GM12878 (cell line): ENCODE measurements at regions not wholly inside any gene's neighbourhood (a gene's known extent, or its start where the extent isn't known, plus 50 kb on each side); places are given as distances from the start of the nearest gene placed in this dataset.

Experiments used
- EP300 ChIP-seq, 2 experiments: fragments of 150-350 bp in 1 of 2; IDR thresholded peaks; 2 replicates each; pipeline ENCODE4 v1.6.1; 2011 to 2012; ENCODE audit warnings: low read depth in 2 of 2, low read length in 2 of 2, borderline replicate concordance in 1 of 2, improper control_type of control experiment in 1 of 2, inconsistent platforms in 1 of 2; ENCODE audit not compliant: control insufficient read depth in 1 of 2
- EZH2 ChIP-seq: IDR thresholded peaks from 2 replicates; pipeline ENCODE4 v1.6.1; 2012; ENCODE audit warnings: low read depth, mild to moderate bottlenecking, control low read depth, inconsistent platforms, low read length, borderline replicate concordance; ENCODE audit not compliant: control insufficient read depth
- PAX5 ChIP-seq: IDR thresholded peaks from 2 replicates; pipeline ENCODE4 v1.6.1; 2011; ENCODE audit warnings: low read depth, low read length, borderline replicate concordance
- POLR2AphosphoS5 ChIP-seq: IDR thresholded peaks from 2 replicates; pipeline ENCODE4 v1.6.1; 2011; ENCODE audit warnings: mild to moderate bottlenecking, low read length, inconsistent platforms
- SREBF2 ChIP-seq: IDR thresholded peaks from 2 replicates; pipeline ENCODE4 v1.6.1; 2012; ENCODE audit warnings: mild to moderate bottlenecking, low read length
- YBX1 ChIP-seq: fragments of 450-650 bp; IDR thresholded peaks from 2 replicates; pipeline ENCODE4 v1.6.1; 2016; ENCODE audit warnings: antibody characterized with exemption
- TF ChIP-seq, protein P1 (sequence below), 3 experiments: IDR thresholded peaks in 2 of 3; conservative IDR thresholded peaks in 1 of 3; 2 replicates each; pipeline ENCODE4 v1.5.1; 2011; ENCODE audit warnings: low read depth in 3 of 3, low read length in 3 of 3, mild to moderate bottlenecking in 3 of 3, control low read depth in 2 of 3, moderate library complexity in 2 of 3, inconsistent platforms in 1 of 3, mixed read lengths in 1 of 3; ENCODE audit not compliant: control insufficient read depth in 2 of 3, insufficient read depth in 1 of 3; ENCODE audit errors: extremely low read depth in 1 of 3
- TF ChIP-seq, protein P2 (sequence below): IDR thresholded peaks from 2 replicates; pipeline ENCODE4 v1.6.1; 2011; ENCODE audit warnings: low read depth, low read length, improper control_type of control experiment, borderline replicate concordance
- TF ChIP-seq, protein P3 (sequence below): IDR thresholded peaks from 2 replicates; pipeline ENCODE4 v1.6.1; 2012; ENCODE audit warnings: low read depth, low read length, improper control_type of control experiment
- TF ChIP-seq, protein P4 (sequence below): fragments of 450-650 bp; IDR thresholded peaks from 2 replicates; pipeline ENCODE4 v1.6.1; 2017; ENCODE audit warnings: mild to moderate bottlenecking, low read depth, inconsistent platforms; ENCODE audit not compliant: poor library complexity, severe bottlenecking
- TF ChIP-seq, protein P5 (sequence below): fragments of 450-650 bp; IDR thresholded peaks from 2 replicates; pipeline ENCODE4 v1.6.1; 2014; ENCODE audit warnings: mild to moderate bottlenecking
- TF ChIP-seq, protein P6 (sequence below): fragments of 450-650 bp; IDR thresholded peaks from 2 replicates; pipeline ENCODE4 v1.6.1; 2017; ENCODE audit warnings: borderline replicate concordance
- TF ChIP-seq, protein P7 (sequence below): IDR thresholded peaks from 2 replicates; pipeline ENCODE4 v1.6.1; 2011; ENCODE audit warnings: borderline replicate concordance, low read depth, mild to moderate bottlenecking, moderate library complexity, mixed read lengths, low read length; ENCODE audit not compliant: insufficient read depth; ENCODE audit errors: extremely low read length

DNA sequence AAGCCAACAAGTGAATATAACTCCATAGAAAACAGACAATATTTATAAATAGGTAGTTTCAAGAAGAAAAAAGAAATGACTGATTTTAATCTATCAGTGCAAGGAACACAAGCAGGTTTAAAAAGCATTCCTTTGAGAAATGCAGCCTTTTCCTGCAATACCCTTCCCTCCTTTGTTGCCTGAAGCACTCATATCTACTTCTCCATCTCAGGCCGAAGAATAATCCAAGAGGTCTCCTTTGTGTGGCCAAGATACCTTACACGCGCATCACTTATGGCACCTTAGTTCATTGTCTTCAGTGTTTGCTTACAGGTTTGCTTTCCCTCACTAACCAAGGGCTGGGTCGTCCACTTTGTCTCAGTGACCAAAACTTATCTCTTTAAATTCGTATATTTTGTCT, 93.0 kb downstream of the MAIP1 start:
- TF ChIP-seq EP300 (IDR thresholded peaks at IDR 0.05; ENCODE audit: borderline replicate concordance in 1 of 2, control insufficient read depth in 1 of 2, low read depth in 2 of 2, low read length in 2 of 2) (no peak), SREBF2 (no peak), POLR2AphosphoS5 (no peak), PAX5 (no peak), EZH2 (no peak), YBX1 (no peak)
- TF ChIP-seq, protein P1, sequence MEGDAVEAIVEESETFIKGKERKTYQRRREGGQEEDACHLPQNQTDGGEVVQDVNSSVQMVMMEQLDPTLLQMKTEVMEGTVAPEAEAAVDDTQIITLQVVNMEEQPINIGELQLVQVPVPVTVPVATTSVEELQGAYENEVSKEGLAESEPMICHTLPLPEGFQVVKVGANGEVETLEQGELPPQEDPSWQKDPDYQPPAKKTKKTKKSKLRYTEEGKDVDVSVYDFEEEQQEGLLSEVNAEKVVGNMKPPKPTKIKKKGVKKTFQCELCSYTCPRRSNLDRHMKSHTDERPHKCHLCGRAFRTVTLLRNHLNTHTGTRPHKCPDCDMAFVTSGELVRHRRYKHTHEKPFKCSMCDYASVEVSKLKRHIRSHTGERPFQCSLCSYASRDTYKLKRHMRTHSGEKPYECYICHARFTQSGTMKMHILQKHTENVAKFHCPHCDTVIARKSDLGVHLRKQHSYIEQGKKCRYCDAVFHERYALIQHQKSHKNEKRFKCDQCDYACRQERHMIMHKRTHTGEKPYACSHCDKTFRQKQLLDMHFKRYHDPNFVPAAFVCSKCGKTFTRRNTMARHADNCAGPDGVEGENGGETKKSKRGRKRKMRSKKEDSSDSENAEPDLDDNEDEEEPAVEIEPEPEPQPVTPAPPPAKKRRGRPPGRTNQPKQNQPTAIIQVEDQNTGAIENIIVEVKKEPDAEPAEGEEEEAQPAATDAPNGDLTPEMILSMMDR (IDR thresholded peaks at IDR 0.05 in 2 of 3, conservative IDR thresholded peaks at IDR 0.05 in 1 of 3; ENCODE audit: control insufficient read depth in 2 of 3, extremely low read depth in 1 of 3, insufficient read depth in 1 of 3, low read depth in 3 of 3, low read length in 3 of 3) = no peak
- TF ChIP-seq, protein P2, sequence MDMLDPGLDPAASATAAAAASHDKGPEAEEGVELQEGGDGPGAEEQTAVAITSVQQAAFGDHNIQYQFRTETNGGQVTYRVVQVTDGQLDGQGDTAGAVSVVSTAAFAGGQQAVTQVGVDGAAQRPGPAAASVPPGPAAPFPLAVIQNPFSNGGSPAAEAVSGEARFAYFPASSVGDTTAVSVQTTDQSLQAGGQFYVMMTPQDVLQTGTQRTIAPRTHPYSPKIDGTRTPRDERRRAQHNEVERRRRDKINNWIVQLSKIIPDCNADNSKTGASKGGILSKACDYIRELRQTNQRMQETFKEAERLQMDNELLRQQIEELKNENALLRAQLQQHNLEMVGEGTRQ = no peak
- TF ChIP-seq, protein P3, sequence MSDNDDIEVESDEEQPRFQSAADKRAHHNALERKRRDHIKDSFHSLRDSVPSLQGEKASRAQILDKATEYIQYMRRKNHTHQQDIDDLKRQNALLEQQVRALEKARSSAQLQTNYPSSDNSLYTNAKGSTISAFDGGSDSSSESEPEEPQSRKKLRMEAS = no peak
- TF ChIP-seq, protein P4, sequence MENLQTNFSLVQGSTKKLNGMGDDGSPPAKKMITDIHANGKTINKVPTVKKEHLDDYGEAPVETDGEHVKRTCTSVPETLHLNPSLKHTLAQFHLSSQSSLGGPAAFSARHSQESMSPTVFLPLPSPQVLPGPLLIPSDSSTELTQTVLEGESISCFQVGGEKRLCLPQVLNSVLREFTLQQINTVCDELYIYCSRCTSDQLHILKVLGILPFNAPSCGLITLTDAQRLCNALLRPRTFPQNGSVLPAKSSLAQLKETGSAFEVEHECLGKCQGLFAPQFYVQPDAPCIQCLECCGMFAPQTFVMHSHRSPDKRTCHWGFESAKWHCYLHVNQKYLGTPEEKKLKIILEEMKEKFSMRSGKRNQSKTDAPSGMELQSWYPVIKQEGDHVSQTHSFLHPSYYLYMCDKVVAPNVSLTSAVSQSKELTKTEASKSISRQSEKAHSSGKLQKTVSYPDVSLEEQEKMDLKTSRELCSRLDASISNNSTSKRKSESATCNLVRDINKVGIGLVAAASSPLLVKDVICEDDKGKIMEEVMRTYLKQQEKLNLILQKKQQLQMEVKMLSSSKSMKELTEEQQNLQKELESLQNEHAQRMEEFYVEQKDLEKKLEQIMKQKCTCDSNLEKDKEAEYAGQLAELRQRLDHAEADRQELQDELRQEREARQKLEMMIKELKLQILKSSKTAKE = no peak
- TF ChIP-seq, protein P5, sequence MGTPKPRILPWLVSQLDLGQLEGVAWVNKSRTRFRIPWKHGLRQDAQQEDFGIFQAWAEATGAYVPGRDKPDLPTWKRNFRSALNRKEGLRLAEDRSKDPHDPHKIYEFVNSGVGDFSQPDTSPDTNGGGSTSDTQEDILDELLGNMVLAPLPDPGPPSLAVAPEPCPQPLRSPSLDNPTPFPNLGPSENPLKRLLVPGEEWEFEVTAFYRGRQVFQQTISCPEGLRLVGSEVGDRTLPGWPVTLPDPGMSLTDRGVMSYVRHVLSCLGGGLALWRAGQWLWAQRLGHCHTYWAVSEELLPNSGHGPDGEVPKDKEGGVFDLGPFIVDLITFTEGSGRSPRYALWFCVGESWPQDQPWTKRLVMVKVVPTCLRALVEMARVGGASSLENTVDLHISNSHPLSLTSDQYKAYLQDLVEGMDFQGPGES = no peak
- TF ChIP-seq, protein P6, sequence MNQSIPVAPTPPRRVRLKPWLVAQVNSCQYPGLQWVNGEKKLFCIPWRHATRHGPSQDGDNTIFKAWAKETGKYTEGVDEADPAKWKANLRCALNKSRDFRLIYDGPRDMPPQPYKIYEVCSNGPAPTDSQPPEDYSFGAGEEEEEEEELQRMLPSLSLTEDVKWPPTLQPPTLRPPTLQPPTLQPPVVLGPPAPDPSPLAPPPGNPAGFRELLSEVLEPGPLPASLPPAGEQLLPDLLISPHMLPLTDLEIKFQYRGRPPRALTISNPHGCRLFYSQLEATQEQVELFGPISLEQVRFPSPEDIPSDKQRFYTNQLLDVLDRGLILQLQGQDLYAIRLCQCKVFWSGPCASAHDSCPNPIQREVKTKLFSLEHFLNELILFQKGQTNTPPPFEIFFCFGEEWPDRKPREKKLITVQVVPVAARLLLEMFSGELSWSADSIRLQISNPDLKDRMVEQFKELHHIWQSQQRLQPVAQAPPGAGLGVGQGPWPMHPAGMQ = no peak
- TF ChIP-seq, protein P7, sequence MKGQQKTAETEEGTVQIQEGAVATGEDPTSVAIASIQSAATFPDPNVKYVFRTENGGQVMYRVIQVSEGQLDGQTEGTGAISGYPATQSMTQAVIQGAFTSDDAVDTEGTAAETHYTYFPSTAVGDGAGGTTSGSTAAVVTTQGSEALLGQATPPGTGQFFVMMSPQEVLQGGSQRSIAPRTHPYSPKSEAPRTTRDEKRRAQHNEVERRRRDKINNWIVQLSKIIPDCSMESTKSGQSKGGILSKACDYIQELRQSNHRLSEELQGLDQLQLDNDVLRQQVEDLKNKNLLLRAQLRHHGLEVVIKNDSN = no peak
